22Rv1 (cell line): ENCODE measurements at regions not wholly inside any gene's neighbourhood (a gene's known extent, or its start where the extent isn't known, plus 50 kb on each side); places are given as distances from the start of the nearest gene placed in this dataset.

Experiments
- ZFX ChIP-seq: fragments of 450-650 bp; IDR thresholded peaks from 2 replicates; pipeline ENCODE4 v1.6.1; 2017; ENCODE audit warnings: antibody characterized with exemption, borderline replicate concordance
- TF ChIP-seq, protein P1 (sequence below): fragments of 450-650 bp; IDR thresholded peaks from 2 replicates; pipeline ENCODE4 v1.5.1; 2017; ENCODE audit warnings: mild to moderate bottlenecking

DNA sequence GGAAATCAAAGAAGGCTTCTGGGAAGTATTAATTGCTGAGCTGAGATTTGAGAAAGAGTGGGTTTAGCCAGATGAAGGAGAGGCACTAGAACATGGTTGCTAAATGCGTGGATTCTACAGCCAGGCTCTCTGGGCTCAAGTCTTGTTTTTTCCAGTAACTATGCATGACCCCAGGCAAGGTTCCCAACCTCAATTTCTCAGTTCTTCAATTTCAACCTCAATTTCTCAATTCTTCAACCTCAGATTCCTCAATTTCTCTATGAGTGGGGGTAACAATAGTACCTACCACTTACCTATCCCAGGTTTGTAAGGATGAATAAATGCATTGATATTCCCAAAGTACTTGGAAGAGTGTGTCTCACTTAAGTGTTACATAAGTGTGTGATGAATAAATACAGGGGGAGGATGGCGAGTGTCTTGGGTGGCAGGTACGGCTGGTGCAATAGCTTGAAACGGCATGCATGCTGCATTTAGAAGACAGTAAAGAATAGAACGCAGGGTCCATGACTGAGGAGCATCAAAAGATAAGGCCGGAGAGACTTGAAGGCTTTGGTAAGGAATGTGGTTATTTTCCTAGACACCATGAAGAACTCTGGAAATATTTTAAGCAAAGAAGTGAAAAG, 149.1 kb upstream of the ATP2B1 start:
- TF ChIP-seq, protein P1, sequence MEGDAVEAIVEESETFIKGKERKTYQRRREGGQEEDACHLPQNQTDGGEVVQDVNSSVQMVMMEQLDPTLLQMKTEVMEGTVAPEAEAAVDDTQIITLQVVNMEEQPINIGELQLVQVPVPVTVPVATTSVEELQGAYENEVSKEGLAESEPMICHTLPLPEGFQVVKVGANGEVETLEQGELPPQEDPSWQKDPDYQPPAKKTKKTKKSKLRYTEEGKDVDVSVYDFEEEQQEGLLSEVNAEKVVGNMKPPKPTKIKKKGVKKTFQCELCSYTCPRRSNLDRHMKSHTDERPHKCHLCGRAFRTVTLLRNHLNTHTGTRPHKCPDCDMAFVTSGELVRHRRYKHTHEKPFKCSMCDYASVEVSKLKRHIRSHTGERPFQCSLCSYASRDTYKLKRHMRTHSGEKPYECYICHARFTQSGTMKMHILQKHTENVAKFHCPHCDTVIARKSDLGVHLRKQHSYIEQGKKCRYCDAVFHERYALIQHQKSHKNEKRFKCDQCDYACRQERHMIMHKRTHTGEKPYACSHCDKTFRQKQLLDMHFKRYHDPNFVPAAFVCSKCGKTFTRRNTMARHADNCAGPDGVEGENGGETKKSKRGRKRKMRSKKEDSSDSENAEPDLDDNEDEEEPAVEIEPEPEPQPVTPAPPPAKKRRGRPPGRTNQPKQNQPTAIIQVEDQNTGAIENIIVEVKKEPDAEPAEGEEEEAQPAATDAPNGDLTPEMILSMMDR: no peak
- no peak for TF ChIP-seq ZFX
